Brain pericyte (primary cell): ENCODE measurements at regions not wholly inside any gene's neighbourhood (a gene's known extent, or its start where the extent isn't known, plus 50 kb on each side); places are given as distances from the start of the nearest gene placed in this dataset.
"Not testable (repeated sequence)": the region's sequence is repeated elsewhere in the genome, so short reads cannot be mapped to it uniquely, and the experiment has no call there.

ENCODE experiments used
- DNase-seq: peaks from one replicate; pipeline ENCODE4 v3.0.0-alpha.2; 2012; ENCODE audit warnings: low read depth, low spot score

- DNase-seq: no peak
Observed at GRCh38 chr3:31181661-31182060, 287.2 kb upstream of the GADL1 start.

- no peak for DNase-seq
Observed at GRCh38 chr3:31182661-31183060, 288.2 kb upstream of the GADL1 start.

GRCh38 chr3:31184261-31185061 lies 290.0 kb upstream of the GADL1 start:
- DNase-seq: no peak

- DNase-seq: no peak
Observed at GRCh38 chr3:31185062-31185357, 290.5 kb upstream of the GADL1 start.

- DNase-seq: no peak
Observed at GRCh38 chr3:31186041-31186440, 291.6 kb upstream of the GADL1 start.

GRCh38 chr3:31187380-31187779 lies 292.9 kb upstream of the GADL1 start:
- DNase-seq: no peak

GRCh38 chr3:31188112-31188511 lies 293.7 kb upstream of the GADL1 start:
- DNase-seq: no peak

- no peak for DNase-seq
Observed at GRCh38 chr3:31189330-31189729, 294.9 kb upstream of the GADL1 start.

GRCh38 chr3:31189971-31190370 lies 295.5 kb upstream of the GADL1 start:
- DNase-seq: no peak

- DNase-seq: no peak
Observed at GRCh38 chr3:31191354-31191753, 296.9 kb upstream of the GADL1 start.

- no peak for DNase-seq
Observed at GRCh38 chr3:31193429-31193828, 299.0 kb upstream of the GADL1 start.

GRCh38 chr3:31193871-31194270 lies 299.4 kb upstream of the GADL1 start:
- no peak for DNase-seq

- DNase-seq: no peak
Observed at GRCh38 chr3:31196261-31196660, 301.8 kb upstream of the GADL1 start.

- no peak for DNase-seq
Observed at GRCh38 chr3:31196881-31197364, 302.5 kb upstream of the GADL1 start.

- no peak for DNase-seq
Observed at GRCh38 chr3:31197941-31198340, 303.5 kb upstream of the GADL1 start.

- DNase-seq: no peak
Observed at GRCh38 chr3:31198890-31199289, 304.4 kb upstream of the GADL1 start.

GRCh38 chr3:31203960-31204795 lies 309.7 kb upstream of the GADL1 start:
- no peak for DNase-seq

GRCh38 chr3:31204796-31205056 lies 310.3 kb upstream of the GADL1 start:
- not testable (repeated sequence) for DNase-seq

- no peak for DNase-seq
Observed at GRCh38 chr3:31210068-31210645, 315.7 kb upstream of the GADL1 start.

- no peak for DNase-seq
Observed at GRCh38 chr3:31213869-31214486, 318.7 kb upstream of the STT3B start.

GRCh38 chr3:31218082-31218481 lies 314.6 kb upstream of the STT3B start:
- no peak for DNase-seq

GRCh38 chr3:31219131-31219843 lies 313.4 kb upstream of the STT3B start:
- DNase-seq: no peak
